ENCODE measurements at regions not wholly inside any gene's neighbourhood (a gene's known extent, or its start where the extent isn't known, plus 50 kb on each side); places are given as distances from the start of the nearest gene placed in this dataset.

GRCh38 chr13:38628554-38628953, 58.3 kb upstream of the FREM2 start:
- TF ChIP-seq MEF2A (IDR thresholded peaks at IDR 0.05; ENCODE audit: insufficient read depth, low read depth, low read length) (no peak), ELK1 (IDR thresholded peaks at IDR 0.05; ENCODE audit: low read depth, low read length) (no peak), ZBED1 (IDR thresholded peaks at IDR 0.05; ENCODE audit: borderline replicate concordance) (no peak), ATF3 (IDR thresholded peaks at IDR 0.05; ENCODE audit: borderline replicate concordance, extremely low read depth, low read depth, low read length) (no peak), KAT2A (conservative IDR thresholded peaks at IDR 0.05; ENCODE audit: control insufficient read depth, low read depth, low read length) (no peak), RAD21 (IDR thresholded peaks at IDR 0.05; ENCODE audit: insufficient read depth, low read depth, low read length) (no peak), ZNF217 (IDR thresholded peaks at IDR 0.05) (no peak), ZBTB4 (CRISPR knock-in tag; IDR thresholded peaks at IDR 0.05) (no peak), POU2F2 (IDR thresholded peaks at IDR 0.05; ENCODE audit: borderline replicate concordance, low read depth, low read length) (no peak), IRF5 (IDR thresholded peaks at IDR 0.05; ENCODE audit: borderline replicate concordance) (no peak), JUNB (IDR thresholded peaks at IDR 0.05) (no peak), E4F1 (IDR thresholded peaks at IDR 0.05; ENCODE audit: borderline replicate concordance, partially characterized antibody) (no peak), RBBP5 (conservative IDR thresholded peaks at IDR 0.05) (no peak), SUPT20H (IDR thresholded peaks at IDR 0.05; ENCODE audit: borderline replicate concordance, control insufficient read depth, low read depth, low read length) (no peak), CBX3 (IDR thresholded peaks at IDR 0.05; ENCODE audit: borderline replicate concordance, low read depth) (no peak), MAX (IDR thresholded peaks at IDR 0.05; ENCODE audit: low read depth, low read length) (no peak)
- in situ Hi-C loops (cut with MboI) = no loop called here
- ChIA-PET SMC1A (ENCODE audit: uncharacterized antibody, unreplicated experiment) (interaction anchor here (0.6 kb wide), 1 partner anchor 240 kb away, joined by 3 read pairs; no protein-coding TSS in a partner anchor), CTCF (interaction anchor here (0.5 to 1.1 kb wide), 2 partner anchors 14 to 27 kb away, joined by 3 to 6 read pairs; no protein-coding TSS in a partner anchor), RAD21 (ENCODE audit: unreplicated experiment) (no interaction called here), POLR2A (no interaction called here)
- DNase-seq (ENCODE audit: low read depth, low spot score) (no peak), FAIRE-seq (no peak), ATAC-seq (no peak)
- H3K4me2 ChIP-seq (ENCODE audit: control insufficient read depth, insufficient read depth) = no peak overlapping the region
- WGBS (ENCODE audit: insufficient coverage, insufficient replicate concordance, low lambda C conversion rate, missing lambda C conversion rate) = 57% methylated on average over 1 of the region's 1 CpG
- intact Hi-C loops (cut with micrococcal nuclease; ENCODE audit: unreplicated experiment) = no loop called here
- H3K27ac ChIP-seq (ENCODE audit: control insufficient read depth, insufficient read depth) = no peak overlapping the region
- no peaks in the 10 kb centered on the region for H3K27me3 ChIP-seq (replicated peaks in 1 of 2; ENCODE audit: control insufficient read depth in 2 of 2, insufficient read depth in 2 of 2, low read length in 1 of 2)
- no peak overlapping the region for H3K9ac ChIP-seq (ENCODE audit: control insufficient read depth, insufficient read depth, low read length)
- no TSS peak for BruUV-seq (replicated peaks)
- no peak overlapping the region for H3K4me3 ChIP-seq
- no peaks in the 10 kb centered on the region for H4K20me1 ChIP-seq (ENCODE audit: control insufficient read depth, insufficient read depth)
- no peaks in the 10 kb centered on the region for H3K9me3 ChIP-seq (replicated peaks; ENCODE audit: control insufficient read depth, insufficient read depth, low read length)
- no peak overlapping the region for H2AFZ ChIP-seq (ENCODE audit: control insufficient read depth, low read depth, low read length)
- H3K4me1 ChIP-seq (ENCODE audit: control insufficient read depth, insufficient read depth, low read length) = no peaks in the 10 kb centered on the region
- H3K36me3 ChIP-seq (ENCODE audit: control insufficient read depth in 2 of 2, insufficient read depth in 2 of 2, low read length in 1 of 2) = no peaks in the 10 kb centered on the region
- H3K79me2 ChIP-seq (ENCODE audit: control insufficient read depth, insufficient read depth, low read length) = no peaks in the 10 kb centered on the region

Data from GM12878 (cell line).